Activated gamma-delta T cell treated with Interleukin-2 at 50 U/mL for 16 hours (primary cell): ENCODE measurements at regions not wholly inside any gene's neighbourhood (a gene's known extent, or its start where the extent isn't known, plus 50 kb on each side); places are given as distances from the start of the nearest gene placed in this dataset.

Experiments
- DNase-seq: peaks from one replicate; pipeline ENCODE4 v3.0.0-alpha.2; 2020

DNA sequence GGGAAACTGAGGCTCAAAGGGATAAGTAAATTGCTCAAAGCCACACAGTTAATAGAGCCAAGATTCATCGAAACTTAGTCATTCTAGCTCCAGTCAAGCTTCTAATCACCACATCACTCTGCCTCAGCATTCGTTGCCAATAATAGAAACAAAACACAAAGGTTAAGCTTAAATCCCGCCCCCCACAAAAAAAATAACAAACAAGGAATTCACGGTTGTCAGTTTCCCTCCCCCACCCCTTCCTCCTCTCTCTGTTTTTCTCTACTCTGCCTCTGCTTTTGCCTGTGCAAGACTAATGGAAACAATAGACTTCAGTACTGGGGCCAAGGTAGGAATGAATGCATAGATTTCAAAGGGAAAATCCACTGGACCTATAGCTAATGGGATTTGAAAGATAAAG lies 70.7 kb upstream of the ZNF644 start:
- no peak for DNase-seq

DNA sequence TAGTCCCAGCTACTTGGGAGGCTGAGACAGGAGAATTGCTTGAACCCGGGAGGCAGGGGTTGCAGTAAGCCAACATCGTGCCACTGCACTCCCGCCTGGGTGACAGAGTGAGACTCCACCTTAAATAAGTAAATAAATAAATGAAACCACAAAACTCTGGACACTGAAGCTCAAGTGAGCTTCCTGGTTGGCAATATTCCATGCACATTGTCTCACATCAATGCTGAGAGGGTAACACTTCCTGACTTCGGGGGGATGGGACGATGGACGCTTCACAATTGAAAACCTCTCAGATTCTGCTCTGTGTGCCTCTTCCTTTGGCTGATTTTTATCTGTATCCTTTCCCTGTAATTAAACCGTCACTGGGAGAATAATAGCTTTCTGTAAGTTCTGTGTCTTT lies 70.0 kb upstream of the ZNF644 start:
- no peak for DNase-seq

GRCh38 chr1:91080650-91081049 lies 58.8 kb upstream of the ZNF644 start:
- no peak for DNase-seq

DNA sequence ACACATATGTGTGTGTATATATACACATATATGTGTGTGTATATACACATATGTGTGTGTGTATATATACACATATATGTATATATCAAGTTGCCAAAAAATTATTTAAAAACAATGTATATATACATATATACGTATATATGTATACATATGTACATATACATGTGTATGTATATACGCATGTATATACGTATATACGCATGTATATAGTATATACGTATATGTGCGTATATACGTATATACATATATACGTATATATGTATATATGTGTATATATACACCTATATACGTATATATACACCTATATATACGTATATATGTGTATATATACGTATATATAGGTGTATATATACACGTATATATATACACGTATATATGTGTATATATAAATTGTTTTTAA lies 57.0 kb upstream of the ZNF644 start:
- no peak for DNase-seq

DNA sequence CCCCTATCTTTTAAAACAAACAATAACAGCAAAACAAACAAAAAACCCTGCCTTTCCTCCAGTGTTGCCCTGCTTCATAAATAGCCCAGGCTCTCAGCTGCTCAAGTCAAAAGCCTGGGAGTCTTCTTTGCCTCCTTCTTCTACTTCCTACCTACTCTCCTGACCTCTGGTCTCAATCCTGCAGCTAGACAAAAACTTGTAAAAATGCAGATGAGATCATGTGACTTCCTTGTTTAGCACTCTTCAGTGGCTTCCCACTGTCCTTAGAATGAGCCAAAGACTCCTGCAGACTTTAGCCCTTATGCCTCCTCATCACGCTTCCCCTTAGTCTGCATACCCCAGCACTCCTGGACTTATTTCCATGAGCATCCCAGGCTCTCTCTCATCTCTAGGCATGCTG lies 55.0 kb upstream of the ZNF644 start:
- no peak for DNase-seq

- no peak for DNase-seq
These were observed 53.6 kb upstream of the ZNF644 start for GRCh38 chr1:91075233-91076135.

DNA sequence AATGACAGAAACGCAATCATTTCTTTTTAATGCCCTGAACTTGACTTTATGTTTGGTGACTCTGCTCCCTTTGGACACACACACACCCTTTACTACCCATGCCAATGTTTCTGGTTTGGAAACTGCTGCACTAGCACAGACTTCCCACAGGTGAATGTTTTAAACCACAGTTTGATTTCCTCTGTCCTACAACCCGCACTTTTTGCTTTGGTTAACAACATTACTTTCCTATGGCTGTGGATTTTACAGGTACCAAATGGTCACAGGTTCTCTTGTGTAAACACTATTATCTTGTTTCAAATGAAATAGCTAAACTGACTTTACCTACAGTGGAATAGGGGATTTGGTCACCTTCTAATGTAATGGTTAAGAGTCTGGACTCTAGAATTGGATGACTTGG lies 51.5 kb upstream of the ZNF644 start:
- DNase-seq: no peak

GRCh38 chr1:91071838-91072237 lies 50.0 kb upstream of the ZNF644 start:
- no peak for DNase-seq
